ENCODE measurements at regions not wholly inside any gene's neighbourhood (a gene's known extent, or its start where the extent isn't known, plus 50 kb on each side); places are given as distances from the start of the nearest gene placed in this dataset.

DNA sequence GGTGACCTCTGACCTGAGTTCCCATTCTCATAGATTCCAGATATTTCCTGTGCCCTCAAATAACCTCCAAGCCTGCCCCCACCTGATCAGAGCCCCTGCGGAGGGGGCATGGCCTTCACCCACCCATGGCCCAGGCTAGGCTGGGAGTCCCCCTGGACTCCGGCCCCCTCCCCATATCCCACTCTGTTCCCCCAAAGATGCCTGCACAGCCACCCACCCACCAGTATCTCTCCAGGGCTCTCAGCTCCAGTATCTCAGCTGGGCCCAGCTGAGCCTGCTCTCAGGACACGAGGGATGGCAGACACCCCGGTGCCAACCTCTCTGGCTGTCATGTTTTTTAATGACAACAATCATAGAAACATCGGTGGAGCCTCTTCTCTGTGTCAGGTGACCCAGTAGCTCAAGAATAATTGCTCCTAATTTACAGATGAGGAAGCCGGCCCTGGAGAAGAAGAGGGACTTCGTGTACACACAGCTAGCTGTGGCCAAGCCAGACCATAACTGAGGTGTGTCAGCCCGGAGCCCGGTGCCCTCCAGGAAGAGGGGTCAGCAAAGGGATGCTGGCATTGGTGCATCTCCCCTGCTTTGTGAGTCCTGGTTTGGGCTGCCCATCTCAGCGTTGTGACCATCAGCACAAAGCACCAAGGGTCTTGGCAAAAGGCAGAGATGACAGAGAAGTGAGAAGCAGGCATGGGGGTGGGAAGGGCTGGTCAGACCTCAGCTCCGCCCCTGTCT lies 84.4 kb downstream of the SDC1 start:
- TF ChIP-seq, protein P1, sequence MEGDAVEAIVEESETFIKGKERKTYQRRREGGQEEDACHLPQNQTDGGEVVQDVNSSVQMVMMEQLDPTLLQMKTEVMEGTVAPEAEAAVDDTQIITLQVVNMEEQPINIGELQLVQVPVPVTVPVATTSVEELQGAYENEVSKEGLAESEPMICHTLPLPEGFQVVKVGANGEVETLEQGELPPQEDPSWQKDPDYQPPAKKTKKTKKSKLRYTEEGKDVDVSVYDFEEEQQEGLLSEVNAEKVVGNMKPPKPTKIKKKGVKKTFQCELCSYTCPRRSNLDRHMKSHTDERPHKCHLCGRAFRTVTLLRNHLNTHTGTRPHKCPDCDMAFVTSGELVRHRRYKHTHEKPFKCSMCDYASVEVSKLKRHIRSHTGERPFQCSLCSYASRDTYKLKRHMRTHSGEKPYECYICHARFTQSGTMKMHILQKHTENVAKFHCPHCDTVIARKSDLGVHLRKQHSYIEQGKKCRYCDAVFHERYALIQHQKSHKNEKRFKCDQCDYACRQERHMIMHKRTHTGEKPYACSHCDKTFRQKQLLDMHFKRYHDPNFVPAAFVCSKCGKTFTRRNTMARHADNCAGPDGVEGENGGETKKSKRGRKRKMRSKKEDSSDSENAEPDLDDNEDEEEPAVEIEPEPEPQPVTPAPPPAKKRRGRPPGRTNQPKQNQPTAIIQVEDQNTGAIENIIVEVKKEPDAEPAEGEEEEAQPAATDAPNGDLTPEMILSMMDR (IDR thresholded peaks at IDR 0.05; ENCODE audit: low read depth, low read length, missing control alignments) = no peak

DNA sequence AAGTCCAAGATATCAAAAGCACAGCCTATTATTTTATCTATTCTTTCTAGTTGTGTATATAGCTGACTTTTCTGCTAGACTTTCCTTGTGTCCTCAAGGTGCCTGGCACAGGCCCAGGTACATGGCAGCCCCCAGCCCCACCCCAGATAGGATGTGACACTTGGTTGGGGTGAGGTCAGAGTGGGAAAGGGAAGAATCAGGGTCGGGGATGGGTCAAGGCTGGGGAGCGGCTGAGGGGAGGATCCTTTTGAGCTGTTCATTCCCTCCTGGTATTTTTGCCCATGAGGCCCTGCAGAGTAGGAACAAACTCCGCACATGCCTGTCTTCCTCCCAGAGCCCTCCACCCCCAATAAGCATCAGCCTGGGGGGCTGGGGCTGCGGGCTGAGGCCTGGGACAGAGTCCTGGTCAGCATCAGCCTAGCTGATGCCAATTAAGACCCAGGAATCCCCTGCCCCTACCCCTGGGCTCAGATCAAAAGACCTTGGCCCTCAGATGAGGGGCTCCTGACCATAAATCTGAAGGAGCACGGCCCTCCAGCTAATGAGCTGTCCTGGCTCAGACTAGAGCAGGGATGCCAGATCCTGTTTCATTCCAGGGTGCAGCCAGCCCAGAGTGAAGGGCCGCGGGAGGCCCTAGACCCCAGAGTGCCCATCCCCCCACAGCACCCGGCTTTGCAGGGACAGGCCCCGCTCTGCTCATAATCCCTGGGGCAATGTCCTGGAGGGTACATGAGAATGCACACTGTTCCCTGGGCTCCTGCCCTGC lies 85.3 kb downstream of the SDC1 start:
- TF ChIP-seq, protein P1 (IDR thresholded peaks at IDR 0.05; ENCODE audit: low read depth, low read length, missing control alignments) = no peak

More for the DNA sequence above, 84.4 kb downstream of the SDC1 start:
- DNase-seq (ENCODE audit: low read depth) = no peak
- no peak overlapping the region for H3K4me3 ChIP-seq (ENCODE audit: low read depth, low read length)

DNA sequence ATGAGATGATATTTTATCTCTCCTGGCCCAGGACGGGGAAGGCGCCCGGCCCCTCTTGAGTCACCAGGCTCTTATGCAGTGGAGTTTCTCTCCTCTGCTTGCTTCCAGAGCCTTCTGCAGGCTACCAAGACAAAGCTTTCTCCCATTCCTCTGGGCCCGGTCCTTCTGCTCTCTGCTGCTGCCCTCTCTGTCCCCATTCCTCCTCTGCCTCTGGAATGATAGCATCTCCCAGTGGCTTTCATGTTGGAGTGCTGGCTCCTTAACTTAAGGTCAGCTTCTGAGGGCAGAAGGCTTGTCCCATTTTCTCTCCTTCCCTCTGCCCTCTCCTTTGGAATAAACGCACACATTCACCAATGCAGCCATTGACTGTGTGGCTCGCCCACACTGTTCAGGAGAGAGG lies 86.2 kb downstream of the SDC1 start:
- TF ChIP-seq, protein P1 (IDR thresholded peaks at IDR 0.05; ENCODE audit: low read depth, low read length, missing control alignments) = no peak
- DNase-seq (ENCODE audit: low read depth) = no peak

More for the DNA sequence above, 85.3 kb downstream of the SDC1 start:
- DNase-seq (ENCODE audit: low read depth) = no peak
- no peak overlapping the region for H3K4me3 ChIP-seq (ENCODE audit: low read depth, low read length)

DNA sequence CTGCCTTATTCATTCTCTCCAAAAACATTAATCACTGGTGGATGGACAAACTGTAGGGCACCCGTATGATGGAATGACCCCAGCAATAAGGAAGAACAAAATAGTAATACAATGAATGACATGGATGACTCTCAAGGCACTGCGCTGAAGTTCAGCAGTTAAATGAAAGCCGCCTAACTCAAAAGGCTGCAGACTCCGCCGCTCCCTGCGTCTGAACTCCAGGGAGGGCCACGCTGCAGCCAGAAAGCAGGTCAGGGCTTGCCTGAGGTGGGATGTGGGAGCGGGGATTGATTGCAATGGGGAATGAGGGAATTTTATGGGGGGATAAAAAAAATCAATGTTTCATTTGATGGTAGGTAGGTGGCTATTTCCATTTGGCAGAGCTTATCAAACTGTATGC lies 86.5 kb upstream of the LAPTM4A start:
- TF ChIP-seq, protein P1 (IDR thresholded peaks at IDR 0.05; ENCODE audit: low read depth, low read length, missing control alignments) = no peak
- DNase-seq (ENCODE audit: low read depth) = no peak
- no peak overlapping the region for H3K4me3 ChIP-seq (ENCODE audit: low read depth, low read length)

More for the DNA sequence above, 86.2 kb downstream of the SDC1 start:
- H3K4me3 ChIP-seq (ENCODE audit: low read depth, low read length) = no peak overlapping the region

DNA sequence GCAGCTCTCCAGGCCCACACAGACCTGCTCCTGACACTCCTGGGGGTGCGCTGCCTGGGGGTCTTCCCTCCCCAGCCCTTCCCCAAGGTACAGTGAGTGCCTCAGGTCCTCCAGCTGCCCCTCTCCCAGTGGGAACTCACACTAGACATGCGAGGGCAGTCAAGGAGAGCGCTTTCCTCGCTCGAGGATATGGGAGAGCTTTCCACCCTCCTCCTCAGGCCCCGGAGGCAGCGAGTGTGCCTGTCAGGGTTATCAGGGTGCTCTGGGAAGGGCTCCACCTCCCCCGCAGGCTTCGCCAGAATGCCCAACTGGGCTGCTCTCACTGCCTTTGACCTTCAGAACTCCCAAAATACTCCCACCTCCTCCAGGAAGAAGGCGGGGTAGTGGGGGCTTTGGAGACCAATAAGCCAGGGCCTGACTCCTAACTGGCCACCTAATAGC lies 85.7 kb upstream of the LAPTM4A start:
- no peak overlapping the region for H3K4me3 ChIP-seq (ENCODE audit: low read depth, low read length)
- TF ChIP-seq, protein P1 (IDR thresholded peaks at IDR 0.05; ENCODE audit: low read depth, low read length, missing control alignments) = no peak
- DNase-seq (ENCODE audit: low read depth) = no peak

DNA sequence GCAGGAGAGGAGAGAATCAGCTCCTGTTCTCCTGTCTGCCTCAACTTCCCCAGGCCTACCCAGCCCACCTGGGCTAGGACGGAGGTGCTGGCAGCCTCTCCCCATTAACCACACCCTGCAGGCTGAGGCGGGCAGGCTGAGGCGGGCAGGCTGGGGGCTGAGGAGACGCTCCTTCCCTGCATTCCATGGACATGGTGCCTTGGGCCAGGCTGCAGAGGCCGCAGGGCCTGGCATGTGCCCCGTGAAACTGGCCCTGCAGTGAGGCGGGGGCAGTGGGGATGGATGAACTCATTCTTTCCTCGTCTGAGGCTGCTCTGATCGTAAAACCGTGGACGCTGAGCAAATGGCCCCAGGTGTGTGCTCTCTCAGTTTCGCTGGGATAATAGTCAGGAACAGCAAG lies 84.7 kb upstream of the LAPTM4A start:
- TF ChIP-seq, protein P1 (IDR thresholded peaks at IDR 0.05; ENCODE audit: low read depth, low read length, missing control alignments) = no peak
- DNase-seq (ENCODE audit: low read depth) = no peak
- H3K4me3 ChIP-seq (ENCODE audit: low read depth, low read length) = no peak overlapping the region
